Nephron progenitor cell (in vitro differentiated cells): ENCODE measurements at regions not wholly inside any gene's neighbourhood (a gene's known extent, or its start where the extent isn't known, plus 50 kb on each side); places are given as distances from the start of the nearest gene placed in this dataset.

Experiments used
- DNase-seq: peaks from one replicate; pipeline ENCODE4 v3.0.0; 2021
- H3K27ac Mint-ChIP-seq: 2 replicates; pipeline ENCODE4 v1.8.0; 2021; ENCODE audit warnings: mild to moderate bottlenecking, moderate library complexity, mixed read lengths
- H3K27me3 Mint-ChIP-seq: 2 replicates; pipeline ENCODE4 v1.8.0; 2021; ENCODE audit warnings: mild to moderate bottlenecking, low read depth, mixed read lengths; ENCODE audit not compliant: poor library complexity
- H3K36me3 Mint-ChIP-seq: 2 replicates; pipeline ENCODE4 v1.8.0; 2021; ENCODE audit warnings: low read depth, mixed read lengths
- H3K4me1 Mint-ChIP-seq: 2 replicates; pipeline ENCODE4 v1.8.0; 2021; ENCODE audit warnings: mixed read lengths
- H3K4me3 Mint-ChIP-seq: 2 replicates; pipeline ENCODE4 v1.8.0; 2021; ENCODE audit warnings: mild to moderate bottlenecking, moderate library complexity, mixed read lengths
- H3K9me3 Mint-ChIP-seq: 2 replicates; pipeline ENCODE4 v1.8.0; 2021; ENCODE audit warnings: mild to moderate bottlenecking, moderate library complexity, mixed read lengths
- CTCF ChIP-seq: fragments of 200-600 bp; sonication (generic); IDR thresholded peaks from 2 replicates; pipeline ENCODE4 v1.5.0; 2021; ENCODE audit warnings: antibody characterized with exemption

DNA sequence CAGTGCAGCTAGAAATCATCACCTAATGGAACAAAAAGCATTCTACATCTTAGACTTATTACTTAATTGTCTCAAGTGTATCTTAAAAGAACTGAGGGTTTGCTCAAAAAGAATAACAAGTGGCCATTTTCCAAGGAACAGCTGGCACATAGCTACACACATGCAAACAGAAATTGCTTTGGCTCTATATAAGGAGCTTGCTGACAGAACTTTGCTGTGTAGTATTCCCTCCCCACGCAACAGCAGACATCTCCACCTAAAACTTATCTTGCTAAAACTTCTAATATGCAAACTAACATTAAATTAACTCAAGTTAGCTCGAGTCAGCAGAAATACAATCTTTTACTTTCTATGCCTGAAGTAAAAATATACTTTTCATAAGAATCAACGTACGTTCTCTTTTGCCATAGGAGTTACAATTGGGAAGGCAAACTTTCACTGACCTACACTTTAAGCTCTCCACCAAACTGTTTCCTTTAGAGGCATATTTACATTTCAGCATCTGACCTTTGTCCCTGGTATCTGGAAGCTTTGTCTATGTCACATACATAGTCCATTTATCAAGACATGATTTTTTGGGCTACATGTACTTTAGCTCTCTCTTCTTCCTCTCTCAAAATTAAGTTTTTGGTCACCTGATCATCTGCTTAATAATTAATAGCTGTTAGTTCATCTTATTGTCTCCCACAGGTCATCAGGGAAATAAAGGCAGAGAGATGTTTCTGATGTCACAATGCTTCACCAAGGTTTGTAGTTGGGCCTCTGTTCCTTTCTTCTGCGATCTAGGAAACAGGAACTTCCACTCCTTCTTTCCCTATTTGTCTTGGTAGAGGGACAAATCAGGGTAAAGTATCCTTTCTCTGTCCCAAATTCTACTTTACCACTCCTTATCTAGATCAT, 163.4 kb upstream of the AGTR1 start:
- Mint-ChIP-seq H3K27me3 (no peaks in the 10 kb centered on the region), H3K36me3 (no peaks in the 10 kb centered on the region), H3K27ac (no peak overlapping the region), H3K4me1 (no peaks in the 10 kb centered on the region), H3K9me3 (no peaks in the 10 kb centered on the region), H3K4me3 (no peak overlapping the region)
- TF ChIP-seq CTCF, result no peak
- no peak for DNase-seq

DNA sequence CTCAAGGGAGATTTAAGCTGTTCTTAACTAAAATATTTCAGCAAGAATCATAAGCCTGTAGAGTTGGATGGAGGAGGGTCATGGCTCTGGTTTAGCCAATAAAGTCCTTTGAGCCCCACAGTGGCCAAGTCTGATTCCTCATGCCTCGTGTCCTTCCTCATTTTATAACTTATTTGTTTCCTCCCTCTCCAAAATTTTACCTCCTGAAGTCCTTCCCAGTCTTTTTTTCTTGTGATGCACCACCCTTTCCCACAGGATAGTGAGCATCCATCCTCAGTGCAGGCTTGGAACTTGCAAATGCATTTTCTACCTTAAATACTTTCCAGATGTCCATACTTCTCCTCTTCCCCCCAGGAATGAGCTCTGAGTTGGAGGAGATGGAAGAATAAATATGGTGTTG, 162.7 kb upstream of the AGTR1 start:
- Mint-ChIP-seq H3K9me3 (no peaks in the 10 kb centered on the region), H3K36me3 (no peaks in the 10 kb centered on the region), H3K27me3 (no peaks in the 10 kb centered on the region), H3K4me3 (no peak overlapping the region), H3K27ac (no peak overlapping the region), H3K4me1 (no peaks in the 10 kb centered on the region)
- no peak for TF ChIP-seq CTCF
- no peak for DNase-seq

DNA sequence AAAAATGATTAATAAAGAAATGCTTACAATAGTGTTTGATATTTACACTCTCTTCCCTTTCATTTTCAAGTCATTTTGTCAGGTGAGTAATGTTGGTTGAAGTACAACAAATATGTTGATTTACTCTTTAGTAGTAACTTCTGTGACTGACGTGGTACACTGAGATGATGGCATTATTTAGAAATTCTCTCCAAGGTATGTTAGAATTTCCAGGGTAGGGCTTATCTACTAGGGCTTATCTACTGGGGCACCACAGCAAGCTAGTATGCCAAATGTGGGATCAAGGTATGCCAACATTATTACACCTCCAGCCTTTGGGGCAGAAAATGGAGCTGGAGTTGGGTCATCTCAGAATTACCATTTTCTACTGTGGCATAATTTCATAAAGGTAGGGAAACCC, 157.4 kb upstream of the AGTR1 start:
- no peak for DNase-seq
- no peak for TF ChIP-seq CTCF
- H3K4me1 Mint-ChIP-seq, result no peaks in the 10 kb centered on the region
- H3K27ac Mint-ChIP-seq, result no peak overlapping the region
- H3K4me3 Mint-ChIP-seq, result no peak overlapping the region
- H3K36me3 Mint-ChIP-seq, result no peaks in the 10 kb centered on the region
- no peaks in the 10 kb centered on the region for H3K27me3 Mint-ChIP-seq
- H3K9me3 Mint-ChIP-seq, result no peaks in the 10 kb centered on the region

GRCh38 chr3:148540851-148541250, 156.9 kb upstream of the AGTR1 start:
- Mint-ChIP-seq H3K27ac (no peak overlapping the region), H3K9me3 (no peaks in the 10 kb centered on the region), H3K27me3 (no peaks in the 10 kb centered on the region), H3K36me3 (no peaks in the 10 kb centered on the region), H3K4me3 (no peak overlapping the region), H3K4me1 (no peaks in the 10 kb centered on the region)
- no peak for TF ChIP-seq CTCF
- DNase-seq, result no peak

DNA sequence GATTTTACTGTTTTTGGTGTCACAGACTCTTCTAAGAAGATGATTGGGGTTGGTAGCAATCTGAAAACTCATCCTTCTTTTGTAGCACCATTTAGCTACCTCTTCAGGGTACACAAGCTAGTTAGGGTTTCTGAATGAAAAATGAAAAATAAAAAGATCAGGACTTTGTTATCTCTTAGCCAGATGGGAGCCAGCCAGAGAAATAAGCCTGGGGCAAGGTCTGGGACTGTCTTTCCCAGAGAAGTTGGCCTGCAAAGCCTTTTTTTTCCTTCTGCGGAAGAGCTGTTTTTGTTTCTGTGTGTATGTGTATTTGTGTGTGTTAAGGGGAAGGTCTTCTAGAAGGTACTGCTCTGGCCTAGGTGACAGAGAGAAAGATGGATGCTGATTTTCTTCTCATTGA, 150.7 kb upstream of the AGTR1 start:
- Mint-ChIP-seq H3K4me3 (no peak overlapping the region), H3K36me3 (no peaks in the 10 kb centered on the region), H3K27me3 (no peaks in the 10 kb centered on the region), H3K9me3 (no peaks in the 10 kb centered on the region), H3K4me1 (no peaks in the 10 kb centered on the region), H3K27ac (peak overlapping the region; percentile 15)
- DNase-seq, result no peak
- no peak for TF ChIP-seq CTCF

GRCh38 chr3:148551767-148552260, 145.9 kb upstream of the AGTR1 start:
- no peak for DNase-seq
- no peaks in the 10 kb centered on the region for H3K27me3 Mint-ChIP-seq
- no peaks in the 10 kb centered on the region for H3K36me3 Mint-ChIP-seq
- no peak overlapping the region for H3K27ac Mint-ChIP-seq
- no peak overlapping the region for H3K4me3 Mint-ChIP-seq
- no peaks in the 10 kb centered on the region for H3K4me1 Mint-ChIP-seq
- no peaks in the 10 kb centered on the region for H3K9me3 Mint-ChIP-seq
- no peak for TF ChIP-seq CTCF
